ENCODE measurements at regions not wholly inside any gene's neighbourhood (a gene's known extent, or its start where the extent isn't known, plus 50 kb on each side); places are given as distances from the start of the nearest gene placed in this dataset.
A peak's percentile ranks its signal among the peaks of the same experiment; 100 is the strongest.

DNA sequence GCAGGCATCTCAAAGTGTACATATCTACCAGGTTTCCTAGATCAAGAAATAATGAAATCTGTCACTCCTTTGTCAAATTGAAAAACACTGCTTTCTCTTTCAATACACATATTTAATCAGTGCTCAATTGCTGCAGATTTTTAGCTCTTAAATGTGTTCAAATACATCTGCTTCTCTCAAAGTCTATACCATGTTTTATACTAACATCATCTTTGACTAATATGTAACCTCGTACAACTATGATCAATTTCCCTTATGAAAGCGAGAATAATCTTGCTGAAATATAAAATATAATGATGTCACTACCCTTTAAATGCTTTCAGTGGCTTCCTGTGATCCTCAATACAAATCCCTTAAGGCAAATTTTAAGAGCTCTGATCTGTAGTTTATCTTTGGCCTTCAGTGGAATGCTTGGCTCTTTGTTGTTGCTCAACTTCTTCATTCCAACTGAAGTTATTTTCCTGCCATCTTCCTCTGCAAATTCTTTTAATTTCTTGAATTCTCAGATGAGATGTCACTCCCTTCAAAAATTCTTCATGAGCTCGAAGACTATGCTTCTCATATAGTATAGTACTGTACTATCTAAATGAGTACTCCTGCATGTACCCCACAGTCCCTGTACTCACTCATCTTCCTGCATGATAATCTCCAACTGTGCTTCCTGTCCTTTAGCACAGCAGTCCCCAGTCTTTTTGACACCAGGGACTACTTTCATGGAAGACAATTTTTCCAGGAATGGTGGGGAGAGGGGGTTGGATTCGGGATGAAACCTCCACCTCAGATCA is 545.1 kb upstream of the GJE1 start:
- no peaks in the 10 kb centered on the region for H3K27me3 ChIP-seq (ENCODE audit: insufficient read depth, insufficient read length)
- H3K9ac ChIP-seq (ENCODE audit: insufficient read length, low read depth), result no peak overlapping the region
- H3K4me1 ChIP-seq (ENCODE audit: insufficient read depth, insufficient read length), result no peaks in the 10 kb centered on the region
- H3K4me3 ChIP-seq (ENCODE audit: insufficient read length, low read depth), result no peak overlapping the region
- H3K36me3 ChIP-seq (ENCODE audit: insufficient read depth, insufficient read length, low read length), result no peaks in the 10 kb centered on the region
- H3K9me3 ChIP-seq (ENCODE audit: insufficient read depth, low read length), result 0 out of 2 replicates have a peak, but pooled peaks cover 3% of the 10 kb centered on the region
- TF ChIP-seq SUZ12 (IDR thresholded peaks at IDR 0.05; ENCODE audit: extremely low read depth, insufficient read depth, insufficient read length) (no peak), ZNF274 (IDR thresholded peaks at IDR 0.05; ENCODE audit: low read depth, low read length) (no peak), YY1 (IDR thresholded peaks at IDR 0.05; ENCODE audit: insufficient read depth, insufficient read length) (no peak)
- no peak for DNase-seq (ENCODE audit: low read depth, low spot score)

DNA sequence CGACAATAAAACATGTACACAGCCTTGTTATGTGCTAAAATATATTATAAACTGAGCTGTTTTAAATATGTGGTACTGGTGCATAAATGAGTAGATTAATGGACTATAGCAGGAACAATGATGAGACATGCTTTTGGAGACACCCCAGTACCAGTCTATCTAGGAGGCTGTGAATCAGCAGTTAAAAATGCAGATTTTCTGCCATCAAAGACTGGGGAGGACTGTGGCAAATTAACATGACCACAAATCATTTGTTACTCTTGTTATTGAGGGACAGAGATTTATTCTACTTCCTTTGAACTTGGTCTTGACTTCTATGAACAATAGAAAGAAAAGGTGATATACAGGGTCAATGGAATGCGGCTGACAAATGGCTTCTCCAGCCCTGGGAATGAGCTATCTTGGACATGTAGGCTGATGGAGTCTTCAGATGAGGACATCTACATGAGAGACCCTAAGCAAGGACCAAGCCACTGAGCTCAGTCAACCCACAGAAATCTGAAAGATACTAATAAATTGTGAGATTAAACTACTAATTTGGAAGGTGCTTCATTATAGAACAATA is 551.7 kb upstream of the GJE1 start:
- Histone ChIP-seq H3K9me3 (ENCODE audit: insufficient read depth, low read length) (no peaks in the 10 kb centered on the region), H3K4me1 (ENCODE audit: insufficient read depth, insufficient read length) (no peaks in the 10 kb centered on the region), H3K4me3 (ENCODE audit: insufficient read length, low read depth) (no peak overlapping the region), H3K36me3 (ENCODE audit: insufficient read depth, insufficient read length, low read length) (no peaks in the 10 kb centered on the region), H3K27me3 (ENCODE audit: insufficient read depth, insufficient read length) (no peaks in the 10 kb centered on the region), H3K9ac (ENCODE audit: insufficient read length, low read depth) (no peak overlapping the region)
- no peak for TF ChIP-seq ZNF274 (IDR thresholded peaks at IDR 0.05; ENCODE audit: low read depth, low read length)
- TF ChIP-seq SUZ12 (IDR thresholded peaks at IDR 0.05; ENCODE audit: extremely low read depth, insufficient read depth, insufficient read length), result no peak
- no peak for TF ChIP-seq YY1 (IDR thresholded peaks at IDR 0.05; ENCODE audit: insufficient read depth, insufficient read length)
- no peak for DNase-seq (ENCODE audit: low read depth, low spot score)

DNA sequence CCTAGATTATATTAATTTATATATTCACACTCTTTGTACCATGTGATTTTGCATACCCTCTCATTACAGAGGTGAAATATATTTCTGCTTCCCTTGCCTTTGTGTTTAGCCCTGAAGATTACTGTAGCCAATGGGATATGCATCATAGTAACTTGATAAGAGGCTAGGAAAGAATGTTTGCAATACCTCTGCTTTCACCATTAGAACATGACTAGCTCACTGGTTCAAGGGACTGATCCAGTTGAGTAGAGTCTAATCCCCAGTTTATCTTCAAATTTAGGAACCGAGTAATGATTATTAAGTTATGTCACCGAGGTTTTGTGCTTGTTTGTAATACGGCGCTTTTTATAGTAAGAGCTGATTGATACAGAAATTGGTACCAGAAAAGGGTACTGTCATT is 552.6 kb upstream of the GJE1 start:
- no peak for DNase-seq (ENCODE audit: low read depth, low spot score)
- H3K4me3 ChIP-seq (ENCODE audit: insufficient read length, low read depth), result no peak overlapping the region
- H3K4me1 ChIP-seq (ENCODE audit: insufficient read depth, insufficient read length), result no peaks in the 10 kb centered on the region
- H3K9ac ChIP-seq (ENCODE audit: insufficient read length, low read depth), result no peak overlapping the region
- no peaks in the 10 kb centered on the region for H3K9me3 ChIP-seq (ENCODE audit: insufficient read depth, low read length)
- TF ChIP-seq YY1 (IDR thresholded peaks at IDR 0.05; ENCODE audit: insufficient read depth, insufficient read length), result no peak
- TF ChIP-seq ZNF274 (IDR thresholded peaks at IDR 0.05; ENCODE audit: low read depth, low read length), result no peak
- no peak for TF ChIP-seq SUZ12 (IDR thresholded peaks at IDR 0.05; ENCODE audit: extremely low read depth, insufficient read depth, insufficient read length)
- no peaks in the 10 kb centered on the region for H3K27me3 ChIP-seq (ENCODE audit: insufficient read depth, insufficient read length)
- no peaks in the 10 kb centered on the region for H3K36me3 ChIP-seq (ENCODE audit: insufficient read depth, insufficient read length, low read length)

DNA sequence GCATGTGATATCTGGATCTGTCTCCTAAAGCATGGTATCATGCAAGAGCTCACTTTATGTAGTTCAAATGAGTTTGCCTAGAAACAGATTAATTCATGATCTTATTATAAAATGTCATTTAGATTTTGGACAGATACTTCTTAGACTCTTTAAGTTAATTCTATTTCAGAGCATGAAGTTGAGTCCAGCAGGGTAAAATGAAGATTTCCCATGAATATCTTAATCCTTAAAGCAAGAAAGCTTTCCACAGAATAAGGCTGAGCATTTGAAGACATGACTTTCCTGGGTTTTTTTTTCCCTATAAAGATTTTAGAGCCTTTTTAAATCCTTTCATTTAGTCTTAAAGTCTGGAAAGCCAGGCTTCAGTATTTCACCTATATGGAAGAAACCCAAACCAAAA is 556.0 kb upstream of the GJE1 start:
- Histone ChIP-seq H3K9me3 (ENCODE audit: insufficient read depth, low read length) (no peaks in the 10 kb centered on the region), H3K4me3 (ENCODE audit: insufficient read length, low read depth) (no peak overlapping the region), H3K36me3 (ENCODE audit: insufficient read depth, insufficient read length, low read length) (no peaks in the 10 kb centered on the region), H3K4me1 (ENCODE audit: insufficient read depth, insufficient read length) (no peaks in the 10 kb centered on the region), H3K27me3 (ENCODE audit: insufficient read depth, insufficient read length) (no peaks in the 10 kb centered on the region), H3K9ac (ENCODE audit: insufficient read length, low read depth) (no peak overlapping the region)
- TF ChIP-seq SUZ12 (IDR thresholded peaks at IDR 0.05; ENCODE audit: extremely low read depth, insufficient read depth, insufficient read length), result no peak
- no peak for TF ChIP-seq ZNF274 (IDR thresholded peaks at IDR 0.05; ENCODE audit: low read depth, low read length)
- no peak for TF ChIP-seq YY1 (IDR thresholded peaks at IDR 0.05; ENCODE audit: insufficient read depth, insufficient read length)
- no peak for DNase-seq (ENCODE audit: low read depth, low spot score)

DNA sequence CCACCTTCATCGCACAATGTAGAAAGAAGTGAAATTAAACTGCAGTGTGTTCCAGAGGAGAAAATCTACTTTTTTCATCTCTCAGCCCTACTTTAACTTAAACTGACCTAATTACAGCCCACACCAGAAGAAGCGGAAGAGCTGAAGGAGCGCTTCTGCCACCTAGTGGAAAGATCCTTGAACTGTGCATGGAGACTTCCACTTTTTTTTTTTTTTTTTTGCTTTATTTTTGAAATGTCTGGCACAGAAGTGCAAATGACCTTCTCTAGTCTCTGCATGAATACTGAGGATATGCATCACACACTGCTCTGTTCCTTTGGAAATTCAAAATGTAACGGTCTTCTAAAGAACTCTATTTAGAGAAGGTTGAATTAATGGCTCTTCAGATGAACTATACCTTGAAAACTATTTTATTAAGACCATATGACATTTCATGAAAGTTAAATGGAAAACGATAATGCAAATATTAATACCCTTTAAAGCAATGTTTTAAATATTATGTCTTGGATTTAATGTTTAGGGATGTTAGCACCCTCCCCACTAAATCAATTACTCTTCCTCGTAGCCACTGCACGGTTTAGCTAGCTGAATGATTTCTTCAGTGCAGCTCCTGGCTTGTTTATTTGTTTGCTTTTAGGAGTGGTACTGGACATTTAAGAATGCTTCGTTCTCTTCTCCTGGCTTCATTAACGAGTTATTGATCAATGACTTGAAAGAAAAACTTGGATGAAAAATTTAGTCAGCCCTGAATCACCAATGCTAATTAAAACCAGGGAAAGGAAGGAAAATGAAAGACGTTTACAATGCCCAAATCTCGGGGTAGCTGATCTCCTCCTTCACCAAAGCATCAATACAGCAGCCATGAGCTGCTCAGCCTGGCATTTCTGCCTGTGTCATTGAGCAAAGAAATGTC is 569.6 kb upstream of the GJE1 start:
- no peak overlapping the region for H3K4me3 ChIP-seq (ENCODE audit: insufficient read length, low read depth)
- peak; percentile 60 for DNase-seq (ENCODE audit: low read depth, low spot score)
- H3K27me3 ChIP-seq (ENCODE audit: insufficient read depth, insufficient read length), result no peaks in the 10 kb centered on the region
- no peak overlapping the region for H3K9ac ChIP-seq (ENCODE audit: insufficient read length, low read depth)
- no peaks in the 10 kb centered on the region for H3K9me3 ChIP-seq (ENCODE audit: insufficient read depth, low read length)
- no peak for TF ChIP-seq SUZ12 (IDR thresholded peaks at IDR 0.05; ENCODE audit: extremely low read depth, insufficient read depth, insufficient read length)
- no peaks in the 10 kb centered on the region for H3K4me1 ChIP-seq (ENCODE audit: insufficient read depth, insufficient read length)
- H3K36me3 ChIP-seq (ENCODE audit: insufficient read depth, insufficient read length, low read length), result no peaks in the 10 kb centered on the region

DNA sequence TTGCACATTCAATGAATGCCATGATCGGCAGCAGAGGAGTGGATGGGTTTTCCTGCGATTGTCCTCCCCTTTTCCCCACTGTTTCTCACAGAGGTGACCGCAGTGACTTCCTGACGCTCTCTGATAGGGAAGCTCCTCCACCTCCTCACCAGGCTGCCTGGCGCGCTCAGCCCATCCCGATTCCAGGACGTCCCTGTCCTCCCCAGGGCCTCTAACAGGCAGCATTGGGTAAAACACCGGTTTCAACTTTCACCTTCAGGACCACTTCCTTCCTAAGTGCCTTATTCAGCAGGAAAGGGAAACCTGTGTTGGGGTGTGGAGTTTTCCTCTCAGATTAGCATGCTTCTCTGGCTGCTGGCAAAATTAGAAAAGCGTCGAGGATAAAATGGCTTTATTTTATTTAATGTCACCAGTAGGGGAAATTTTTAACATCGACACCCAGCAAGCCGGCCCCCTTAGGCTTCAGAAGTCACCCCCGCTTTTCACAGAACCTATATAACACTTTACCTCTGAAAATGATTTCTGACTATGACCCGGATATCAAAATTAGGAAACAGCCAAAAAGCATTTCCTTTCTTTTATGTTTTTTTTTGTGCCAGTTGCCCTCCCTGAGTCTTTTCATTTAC is 570.4 kb upstream of the GJE1 start:
- no peak overlapping the region for H3K4me3 ChIP-seq (ENCODE audit: insufficient read length, low read depth)
- H3K4me1 ChIP-seq (ENCODE audit: insufficient read depth, insufficient read length), result no peaks in the 10 kb centered on the region
- H3K27me3 ChIP-seq (ENCODE audit: insufficient read depth, insufficient read length), result no peaks in the 10 kb centered on the region
- no peaks in the 10 kb centered on the region for H3K36me3 ChIP-seq (ENCODE audit: insufficient read depth, insufficient read length, low read length)
- no peaks in the 10 kb centered on the region for H3K9me3 ChIP-seq (ENCODE audit: insufficient read depth, low read length)
- no peak for DNase-seq (ENCODE audit: low read depth, low spot score)
- H3K9ac ChIP-seq (ENCODE audit: insufficient read length, low read depth), result no peak overlapping the region
- TF ChIP-seq ZNF274 (IDR thresholded peaks at IDR 0.05; ENCODE audit: low read depth, low read length), result no peak
- no peak for TF ChIP-seq YY1 (IDR thresholded peaks at IDR 0.05; ENCODE audit: insufficient read depth, insufficient read length)
- TF ChIP-seq SUZ12 (IDR thresholded peaks at IDR 0.05; ENCODE audit: extremely low read depth, insufficient read depth, insufficient read length), result no peak
